Left lung (tissue), 4 donors: ENCODE measurements at regions not wholly inside any gene's neighbourhood (a gene's known extent, or its start where the extent isn't known, plus 50 kb on each side); places are given as distances from the start of the nearest gene placed in this dataset.

Experiments
- ATAC-seq: fragments of 200-7000 bp; cut with Tn5 transposase; one replicate; pipeline ENCODE4 v1.9.1; 2020; ENCODE audit warnings: moderate library complexity
- DNase-seq, 4 donors: peaks; one replicate each; pipeline ENCODE4 v3.0.0-alpha.2; 2013 to 2020
- H3K27ac ChIP-seq, 2 donors: fragments of 200-600 bp; sonication (generic) in 1 of 2; one replicate each; pipeline versions ENCODE4 v1.5.0 to v1.8.0; 2020 to 2021
- H3K27me3 ChIP-seq, 2 donors: fragments of 200-600 bp; sonication (generic) in 1 of 2; one replicate each; pipeline versions ENCODE4 v1.5.0 to v1.8.0; 2020 to 2021
- H3K36me3 ChIP-seq, 2 donors: fragments of 200-600 bp; sonication (generic) in 1 of 2; one replicate each; pipeline versions ENCODE4 v1.5.0 to v1.8.0; 2020 to 2021
- H3K4me1 ChIP-seq, 2 donors: fragments of 200-600 bp; one replicate each; pipeline ENCODE4 v1.8.0; 2021
- H3K4me3 ChIP-seq, 2 donors: fragments of 200-600 bp; sonication (generic) in 1 of 2; one replicate each; pipeline versions ENCODE4 v1.5.0 to v1.8.0; 2020 to 2021; ENCODE audit warnings: mild to moderate bottlenecking in 1 of 2
- H3K9me3 ChIP-seq, 2 donors: fragments of 200-600 bp; sonication (generic) in 1 of 2; one replicate each; pipeline versions ENCODE4 v1.5.0 to v1.8.0; 2020 to 2021
- CTCF ChIP-seq, 2 donors: fragments of 200-600 bp; sonication (generic) in 1 of 2; IDR thresholded peaks; one replicate each; pipeline versions ENCODE4 v1.5.0 to v1.8.0; 2021; ENCODE audit warnings: antibody characterized with exemption in 2 of 2
- intact Hi-C, 2 donors: fragments of 100-400 bp; cut with DNase I; formaldehyde crosslinking; loops; one replicate each; pipeline versions ENCODE4 v1.11.2 to v1.14.2; 2022
- donor health status: DM: no; HTN: yes; CAD: no.
- donor health status: DM: no; HTN: no; CAD: no.

DNA sequence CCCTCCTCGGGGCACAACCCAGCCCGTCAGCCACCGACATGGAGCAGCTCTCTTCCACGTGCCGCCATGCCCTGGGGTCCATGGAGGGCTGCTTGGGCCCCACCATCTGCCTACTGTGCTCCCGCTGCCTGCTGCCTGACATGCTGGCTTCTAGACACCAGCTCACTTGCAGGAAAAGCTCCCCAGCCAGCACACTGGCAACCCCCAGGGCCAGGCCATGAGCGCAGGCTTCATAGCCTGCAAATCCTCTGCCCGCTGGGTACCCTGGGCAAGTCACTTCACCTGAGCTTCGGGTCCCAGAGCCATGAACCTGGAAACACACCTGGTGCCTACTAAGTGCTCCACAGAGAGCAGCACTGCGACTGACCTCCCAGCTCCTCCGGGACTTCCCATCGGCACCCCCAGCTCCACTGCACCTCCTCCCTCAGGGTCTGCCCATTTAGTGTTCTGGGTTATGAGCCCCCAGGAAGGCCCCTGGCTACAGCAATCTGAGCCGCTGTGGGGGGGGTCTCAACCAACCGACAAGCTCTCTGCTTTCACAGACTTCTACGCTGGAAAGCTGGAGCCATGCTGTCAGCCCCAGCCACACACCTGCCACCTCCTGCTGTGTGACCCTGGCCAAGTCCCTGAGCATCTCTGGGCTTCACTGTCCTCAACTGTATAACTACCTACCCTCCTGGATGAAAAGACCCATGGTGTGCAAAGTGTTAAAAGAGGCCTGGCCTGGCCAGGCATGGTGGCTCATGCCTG is 139.2 kb downstream of the CRYBB2 start:
- Histone ChIP-seq H3K4me1 (peaks cover 0 to 7% of the 10 kb centered on the region in 2 donors), H3K36me3 (peaks cover 0 to 76% of the 10 kb centered on the region in 2 donors), H3K27me3 (no peaks in the 10 kb centered on the region), H3K4me3 (no peak overlapping the region), H3K27ac (no peak overlapping the region), H3K9me3 (no peaks in the 10 kb centered on the region)
- TF ChIP-seq CTCF (IDR thresholded peaks at IDR 0.05), result no peak
- ATAC-seq, result no peak
- no peak for DNase-seq
- intact Hi-C loops, result no loop called here

GRCh38 chr22:25359601-25360261 is 140.3 kb downstream of the CRYBB2 start:
- intact Hi-C loops, result no loop called here
- no peaks in the 10 kb centered on the region for H3K9me3 ChIP-seq
- peaks cover 0 to 17% of the 10 kb centered on the region in 2 donors for H3K4me1 ChIP-seq
- peaks cover 0 to 64% of the 10 kb centered on the region in 2 donors for H3K36me3 ChIP-seq
- no peak overlapping the region for H3K27ac ChIP-seq
- TF ChIP-seq CTCF (IDR thresholded peaks at IDR 0.05), result no peak
- no peak overlapping the region for H3K4me3 ChIP-seq
- DNase-seq (peak in 1 of 4 donors; percentile 74), ATAC-seq (no peak)
- no peaks in the 10 kb centered on the region for H3K27me3 ChIP-seq

- Histone ChIP-seq H3K36me3 (peaks cover 0 to 58% of the 10 kb centered on the region in 2 donors), H3K27me3 (no peaks in the 10 kb centered on the region), H3K27ac (no peak overlapping the region), H3K4me1 (peaks cover 0 to 24% of the 10 kb centered on the region in 2 donors), H3K4me3 (no peak overlapping the region), H3K9me3 (no peaks in the 10 kb centered on the region)
- ATAC-seq, result no peak
- intact Hi-C loops, result no loop called here
- DNase-seq, result peak in 1 of 4 donors; percentile 61
- TF ChIP-seq CTCF (IDR thresholded peaks at IDR 0.05), result no peak
These were observed 141.0 kb downstream of the CRYBB2 start for GRCh38 chr22:25360411-25360810.

DNA sequence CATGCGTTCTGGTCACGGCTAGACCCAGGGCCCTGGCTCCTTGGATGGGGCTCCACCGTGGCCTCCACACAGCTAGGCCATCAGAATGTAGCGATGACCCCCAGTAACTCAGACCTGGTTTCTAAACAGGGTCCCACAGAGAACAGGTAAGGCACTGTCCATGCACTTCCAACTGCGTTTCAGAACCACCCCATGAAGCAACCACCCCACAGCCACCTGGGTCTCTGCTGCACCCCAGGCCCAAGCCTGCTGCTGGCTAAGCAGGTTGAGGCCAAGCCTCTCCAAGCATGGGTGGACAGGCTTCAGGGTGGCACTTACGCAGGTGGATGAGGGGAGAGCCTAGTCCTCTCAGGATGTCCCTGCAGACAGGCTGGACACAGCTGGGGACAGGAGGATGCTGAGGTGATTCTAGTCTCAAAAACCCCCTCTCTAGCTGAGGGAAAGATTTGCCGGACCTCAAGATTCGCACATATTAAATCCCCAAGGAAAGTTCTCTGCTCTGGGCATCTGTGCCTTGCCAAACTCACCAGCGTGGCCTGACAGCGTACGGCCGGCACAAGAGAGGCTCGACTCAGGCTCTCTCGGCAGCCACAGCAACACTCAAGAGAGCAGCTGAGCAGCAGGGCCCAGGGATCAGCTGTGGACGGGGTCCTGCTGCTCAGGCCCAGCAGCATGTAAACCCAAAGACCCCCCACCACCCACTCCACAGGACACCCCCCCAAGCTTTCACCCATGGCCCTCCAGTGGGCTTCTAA is 141.6 kb downstream of the CRYBB2 start:
- ATAC-seq (no peak), DNase-seq (peak in 1 of 4 donors; percentile 59)
- Histone ChIP-seq H3K4me3 (no peak overlapping the region), H3K9me3 (no peaks in the 10 kb centered on the region), H3K27me3 (no peaks in the 10 kb centered on the region), H3K27ac (no peak overlapping the region), H3K36me3 (peaks cover 0 to 51% of the 10 kb centered on the region in 2 donors), H3K4me1 (peaks cover 0 to 31% of the 10 kb centered on the region in 2 donors)
- intact Hi-C loops, result no loop called here
- TF ChIP-seq CTCF (IDR thresholded peaks at IDR 0.05), result no peak

DNA sequence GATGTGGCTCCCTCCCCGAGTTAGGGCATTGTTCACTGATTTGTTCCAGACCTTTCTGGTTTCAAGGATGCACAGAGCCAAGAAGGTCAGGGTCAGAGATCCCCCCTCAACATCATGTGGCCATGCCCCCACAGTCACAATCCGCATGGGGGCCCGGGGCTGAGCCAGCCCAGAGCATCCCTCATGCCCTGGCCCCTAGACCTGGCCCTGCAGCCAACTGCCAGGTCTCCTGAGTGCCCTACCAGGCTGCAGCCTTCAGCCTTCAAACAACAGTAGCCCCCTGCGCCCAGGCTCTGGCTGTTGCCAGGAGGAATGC is 142.4 kb downstream of the CRYBB2 start:
- H3K9me3 ChIP-seq, result no peaks in the 10 kb centered on the region
- H3K4me3 ChIP-seq, result no peak overlapping the region
- DNase-seq (no peak), ATAC-seq (peak; percentile 9)
- H3K4me1 ChIP-seq, result peaks cover 0 to 31% of the 10 kb centered on the region in 2 donors
- intact Hi-C loops, result no loop called here
- no peak for TF ChIP-seq CTCF (IDR thresholded peaks at IDR 0.05)
- no peaks in the 10 kb centered on the region for H3K27me3 ChIP-seq
- peaks cover 0 to 43% of the 10 kb centered on the region in 2 donors for H3K36me3 ChIP-seq
- H3K27ac ChIP-seq, result no peak overlapping the region
